Peyer's patch (tissue), 4 donors: ENCODE measurements at regions not wholly inside any gene's neighbourhood (a gene's known extent, or its start where the extent isn't known, plus 50 kb on each side); places are given as distances from the start of the nearest gene placed in this dataset.

ENCODE experiments used
- CTCF ChIP-seq, 6 experiments: fragments of 450-650 bp in 4 of 6; fragments of 200-600 bp in 2 of 6; sonication (generic) in 1 of 6; IDR thresholded peaks; one replicate each; pipeline ENCODE4 v1.5.1; 2017 to 2019; ENCODE audit warnings: antibody characterized with exemption in 6 of 6, mild to moderate bottlenecking in 3 of 6, moderate library complexity in 1 of 6
- POLR2A ChIP-seq, 2 donors: fragments of 450-650 bp; IDR thresholded peaks; one replicate each; pipeline ENCODE4 v1.5.1; 2017; ENCODE audit warnings: antibody characterized with exemption in 2 of 2, mild to moderate bottlenecking in 2 of 2, moderate library complexity in 2 of 2

GRCh38 chr6:74976026-74976425, 229.8 kb downstream of the COL12A1 start:
- no peak for TF ChIP-seq CTCF (IDR thresholded peaks at IDR 0.05)
- no peak for TF ChIP-seq POLR2A (IDR thresholded peaks at IDR 0.05)
